Mucosa of descending colon (tissue), 3 donors: ENCODE measurements at regions not wholly inside any gene's neighbourhood (a gene's known extent, or its start where the extent isn't known, plus 50 kb on each side); places are given as distances from the start of the nearest gene placed in this dataset.

Experiments
- ATAC-seq: fragments of 200-7000 bp; cut with Tn5 transposase; one replicate; pipeline ENCODE4 v1.9.1; 2020; ENCODE audit warnings: mild to moderate bottlenecking, moderate library complexity
- DNase-seq, 3 donors: peaks; one replicate each; pipeline ENCODE4 v3.0.0-alpha.2; 2020
- H3K36me3 ChIP-seq: fragments of 200-600 bp; one replicate; pipeline ENCODE4 v1.8.0; 2021; ENCODE audit warnings: low read depth, mild to moderate bottlenecking
- H3K4me1 ChIP-seq: fragments of 200-600 bp; one replicate; pipeline ENCODE4 v1.8.0; 2021; ENCODE audit warnings: low read depth, mild to moderate bottlenecking
- H3K4me3 ChIP-seq: fragments of 200-600 bp; one replicate; pipeline ENCODE4 v1.8.0; 2021; ENCODE audit warnings: mild to moderate bottlenecking
- H3K9me3 ChIP-seq: fragments of 200-600 bp; one replicate; pipeline ENCODE4 v1.8.0; 2021; ENCODE audit warnings: mild to moderate bottlenecking
- intact Hi-C, 2 donors: fragments of 100-400 bp; cut with DNase I in 1 of 2; cut with micrococcal nuclease in 1 of 2; formaldehyde crosslinking; loops; one replicate each; pipeline versions ENCODE4 v1.11.0 to v1.11.1; 2022; cut with DNase I, micrococcal nuclease
- TF ChIP-seq, protein P1 (sequence below): fragments of 200-600 bp; IDR thresholded peaks from one replicate; pipeline ENCODE4 v1.8.0; 2022; ENCODE audit warnings: antibody characterized with exemption, mild to moderate bottlenecking
- donor health status: DM: no; HTN: no; CAD: no; lungs with moderate emphysema.
- donor health status: DM: no; HTN: no; CAD: no.
- donor health status: DM: no; HTN: yes; CAD: no.

DNA sequence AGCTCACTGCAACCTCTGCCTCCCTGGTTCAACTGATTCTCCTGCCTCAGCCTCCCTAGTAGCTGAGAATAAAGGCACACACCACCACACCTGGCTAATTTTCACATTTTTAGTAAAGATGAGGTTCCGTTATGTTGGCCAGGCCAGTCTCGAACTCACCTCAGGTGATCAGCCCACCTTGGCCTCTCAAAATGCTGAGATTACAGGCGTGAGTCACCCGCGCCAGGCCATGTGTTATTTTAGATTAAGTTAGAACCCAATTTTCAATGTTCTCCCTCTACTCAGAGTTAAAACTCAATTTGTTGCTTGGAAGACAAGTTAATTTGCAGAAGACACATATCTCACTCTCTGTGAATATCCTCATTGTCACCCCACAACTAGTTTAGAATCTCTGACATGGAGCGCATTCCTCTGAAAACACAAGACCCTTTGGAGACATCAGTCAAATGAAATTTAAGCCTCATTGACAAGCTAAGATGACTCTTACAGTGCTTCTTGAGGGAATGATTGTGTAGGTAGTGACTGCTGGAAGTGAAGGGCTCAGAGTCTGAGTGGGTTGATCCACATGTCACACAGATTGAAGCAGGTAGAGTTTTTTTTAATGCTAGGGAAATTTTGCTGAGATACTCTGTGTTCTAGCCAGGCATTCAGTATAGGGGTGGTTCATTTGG is 60.6 kb upstream of the FRMD4B start:
- Histone ChIP-seq H3K4me3 (no peak overlapping the region), H3K36me3 (no peaks in the 10 kb centered on the region), H3K9me3 (no peaks in the 10 kb centered on the region), H3K4me1 (no peaks in the 10 kb centered on the region)
- TF ChIP-seq, protein P1, sequence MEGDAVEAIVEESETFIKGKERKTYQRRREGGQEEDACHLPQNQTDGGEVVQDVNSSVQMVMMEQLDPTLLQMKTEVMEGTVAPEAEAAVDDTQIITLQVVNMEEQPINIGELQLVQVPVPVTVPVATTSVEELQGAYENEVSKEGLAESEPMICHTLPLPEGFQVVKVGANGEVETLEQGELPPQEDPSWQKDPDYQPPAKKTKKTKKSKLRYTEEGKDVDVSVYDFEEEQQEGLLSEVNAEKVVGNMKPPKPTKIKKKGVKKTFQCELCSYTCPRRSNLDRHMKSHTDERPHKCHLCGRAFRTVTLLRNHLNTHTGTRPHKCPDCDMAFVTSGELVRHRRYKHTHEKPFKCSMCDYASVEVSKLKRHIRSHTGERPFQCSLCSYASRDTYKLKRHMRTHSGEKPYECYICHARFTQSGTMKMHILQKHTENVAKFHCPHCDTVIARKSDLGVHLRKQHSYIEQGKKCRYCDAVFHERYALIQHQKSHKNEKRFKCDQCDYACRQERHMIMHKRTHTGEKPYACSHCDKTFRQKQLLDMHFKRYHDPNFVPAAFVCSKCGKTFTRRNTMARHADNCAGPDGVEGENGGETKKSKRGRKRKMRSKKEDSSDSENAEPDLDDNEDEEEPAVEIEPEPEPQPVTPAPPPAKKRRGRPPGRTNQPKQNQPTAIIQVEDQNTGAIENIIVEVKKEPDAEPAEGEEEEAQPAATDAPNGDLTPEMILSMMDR, result no peak
- DNase-seq (no peak), ATAC-seq (no peak)
- intact Hi-C loops, result no loop called here

DNA sequence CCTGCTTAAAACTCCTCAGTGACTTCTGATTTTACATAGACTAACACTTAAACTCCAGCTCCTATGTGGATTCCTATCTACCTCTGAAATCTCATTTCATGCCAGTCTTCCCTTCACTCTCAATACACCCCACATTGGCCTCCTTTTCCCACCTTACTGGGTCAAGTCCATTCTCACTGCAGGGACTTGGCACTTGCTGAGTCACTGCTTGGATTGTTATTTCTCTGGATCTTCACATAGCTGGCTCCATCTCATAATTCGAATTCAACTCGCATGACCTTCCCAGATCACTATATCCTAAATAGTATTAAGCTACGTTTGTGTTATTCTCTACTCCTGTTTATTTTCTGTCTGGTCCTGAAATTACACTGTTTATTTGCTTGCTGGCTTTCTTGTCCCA is 59.6 kb upstream of the FRMD4B start:
- TF ChIP-seq, protein P1, result no peak
- Histone ChIP-seq H3K9me3 (no peaks in the 10 kb centered on the region), H3K4me1 (no peaks in the 10 kb centered on the region), H3K4me3 (no peak overlapping the region), H3K36me3 (no peaks in the 10 kb centered on the region)
- intact Hi-C loops, result no loop called here
- ATAC-seq (no peak), DNase-seq (no peak)

DNA sequence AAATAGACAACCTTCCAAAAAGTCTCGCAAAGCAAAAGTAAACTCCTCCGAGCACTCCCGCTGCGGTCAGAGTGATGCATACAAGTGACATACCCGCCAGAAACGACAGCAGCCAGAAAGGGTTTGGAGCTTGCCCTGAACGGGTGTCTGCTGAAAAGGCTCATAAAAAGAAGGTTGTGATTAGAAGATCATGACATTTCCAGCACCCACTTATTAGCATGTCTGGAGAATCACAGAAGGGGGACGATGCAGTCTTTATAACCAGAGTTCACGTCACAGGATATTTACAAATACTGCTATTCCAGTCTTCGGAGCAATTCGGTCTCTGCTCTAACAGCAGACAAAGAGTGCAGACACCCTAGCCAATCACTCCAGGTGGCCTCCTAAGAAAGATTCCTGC is 59.1 kb upstream of the FRMD4B start:
- Histone ChIP-seq H3K4me1 (no peaks in the 10 kb centered on the region), H3K36me3 (no peaks in the 10 kb centered on the region), H3K9me3 (no peaks in the 10 kb centered on the region), H3K4me3 (no peak overlapping the region)
- intact Hi-C loops, result no loop called here
- TF ChIP-seq, protein P1, result no peak
- no peak for DNase-seq
- ATAC-seq, result no peak

DNA sequence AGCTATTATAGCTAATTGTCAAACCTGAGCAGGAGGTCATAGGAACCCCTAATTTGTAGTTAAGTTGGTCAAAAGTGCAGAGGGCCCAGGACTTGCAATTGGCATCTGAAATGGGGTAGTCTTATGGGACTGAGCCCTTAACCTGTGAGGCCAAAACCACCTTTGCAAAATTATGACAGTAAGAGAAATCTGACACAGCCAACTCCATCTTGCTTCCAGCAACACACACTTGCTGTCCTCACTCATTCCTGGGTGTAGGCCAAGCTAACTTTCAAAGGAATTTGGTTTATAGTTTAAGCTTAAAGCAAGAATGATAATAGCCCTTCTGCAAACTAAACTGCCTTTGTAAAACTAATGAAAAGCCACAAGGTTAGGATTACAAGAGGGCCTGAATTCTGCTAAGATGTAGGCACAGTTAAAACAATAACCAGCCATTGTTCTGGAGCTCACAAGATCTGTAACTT is 57.6 kb upstream of the FRMD4B start:
- TF ChIP-seq, protein P1, result no peak
- intact Hi-C loops, result no loop called here

DNA sequence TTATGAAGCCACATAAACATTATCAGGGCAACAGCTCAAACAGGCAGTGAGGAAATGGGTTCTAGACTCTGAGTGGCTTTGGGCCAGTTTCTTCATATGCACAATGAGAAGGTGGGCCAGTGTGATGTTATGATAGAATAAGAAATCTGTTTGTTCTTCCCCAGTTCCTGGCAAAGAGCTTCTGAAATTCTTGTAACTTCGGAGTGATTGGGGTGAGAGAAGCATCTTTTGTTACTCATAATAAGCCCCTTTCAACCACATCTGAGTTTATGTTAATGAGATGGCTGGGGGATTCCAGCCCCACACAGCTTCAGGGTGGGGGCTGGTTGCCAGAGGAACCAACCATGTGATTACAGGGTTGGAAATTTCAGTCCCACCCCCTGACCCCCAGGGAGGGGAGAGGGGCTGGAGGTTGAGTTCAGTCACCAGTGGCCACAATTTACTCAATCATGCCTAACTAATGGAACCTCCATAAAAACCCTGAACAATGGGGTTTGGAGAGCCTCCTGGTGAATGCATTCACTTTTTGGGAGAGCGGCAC is 57.0 kb upstream of the FRMD4B start:
- Histone ChIP-seq H3K36me3 (no peaks in the 10 kb centered on the region), H3K9me3 (no peaks in the 10 kb centered on the region), H3K4me3 (no peak overlapping the region), H3K4me1 (no peaks in the 10 kb centered on the region)
- TF ChIP-seq, protein P1, result no peak
- no peak for ATAC-seq
- intact Hi-C loops, result no loop called here
- DNase-seq, result no peak

More for the DNA sequence above, 57.6 kb upstream of the FRMD4B start:
- Histone ChIP-seq H3K4me3 (no peak overlapping the region), H3K4me1 (no peaks in the 10 kb centered on the region), H3K9me3 (no peaks in the 10 kb centered on the region), H3K36me3 (no peaks in the 10 kb centered on the region)
- ATAC-seq, result no peak
- no peak for DNase-seq
